LNCAP (cell line): ENCODE measurements at regions not wholly inside any gene's neighbourhood (a gene's known extent, or its start where the extent isn't known, plus 50 kb on each side); places are given as distances from the start of the nearest gene placed in this dataset.

ENCODE experiments used
- TF ChIP-seq, protein P1 (sequence below): fragments of 450-650 bp; IDR thresholded peaks from 2 replicates; pipeline ENCODE4 v1.5.1; 2017; ENCODE audit warnings: mild to moderate bottlenecking

GRCh38 chrX:147781844-147782243 is 129.9 kb upstream of the FMR1 start:
- TF ChIP-seq, protein P1, sequence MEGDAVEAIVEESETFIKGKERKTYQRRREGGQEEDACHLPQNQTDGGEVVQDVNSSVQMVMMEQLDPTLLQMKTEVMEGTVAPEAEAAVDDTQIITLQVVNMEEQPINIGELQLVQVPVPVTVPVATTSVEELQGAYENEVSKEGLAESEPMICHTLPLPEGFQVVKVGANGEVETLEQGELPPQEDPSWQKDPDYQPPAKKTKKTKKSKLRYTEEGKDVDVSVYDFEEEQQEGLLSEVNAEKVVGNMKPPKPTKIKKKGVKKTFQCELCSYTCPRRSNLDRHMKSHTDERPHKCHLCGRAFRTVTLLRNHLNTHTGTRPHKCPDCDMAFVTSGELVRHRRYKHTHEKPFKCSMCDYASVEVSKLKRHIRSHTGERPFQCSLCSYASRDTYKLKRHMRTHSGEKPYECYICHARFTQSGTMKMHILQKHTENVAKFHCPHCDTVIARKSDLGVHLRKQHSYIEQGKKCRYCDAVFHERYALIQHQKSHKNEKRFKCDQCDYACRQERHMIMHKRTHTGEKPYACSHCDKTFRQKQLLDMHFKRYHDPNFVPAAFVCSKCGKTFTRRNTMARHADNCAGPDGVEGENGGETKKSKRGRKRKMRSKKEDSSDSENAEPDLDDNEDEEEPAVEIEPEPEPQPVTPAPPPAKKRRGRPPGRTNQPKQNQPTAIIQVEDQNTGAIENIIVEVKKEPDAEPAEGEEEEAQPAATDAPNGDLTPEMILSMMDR = no peak

DNA sequence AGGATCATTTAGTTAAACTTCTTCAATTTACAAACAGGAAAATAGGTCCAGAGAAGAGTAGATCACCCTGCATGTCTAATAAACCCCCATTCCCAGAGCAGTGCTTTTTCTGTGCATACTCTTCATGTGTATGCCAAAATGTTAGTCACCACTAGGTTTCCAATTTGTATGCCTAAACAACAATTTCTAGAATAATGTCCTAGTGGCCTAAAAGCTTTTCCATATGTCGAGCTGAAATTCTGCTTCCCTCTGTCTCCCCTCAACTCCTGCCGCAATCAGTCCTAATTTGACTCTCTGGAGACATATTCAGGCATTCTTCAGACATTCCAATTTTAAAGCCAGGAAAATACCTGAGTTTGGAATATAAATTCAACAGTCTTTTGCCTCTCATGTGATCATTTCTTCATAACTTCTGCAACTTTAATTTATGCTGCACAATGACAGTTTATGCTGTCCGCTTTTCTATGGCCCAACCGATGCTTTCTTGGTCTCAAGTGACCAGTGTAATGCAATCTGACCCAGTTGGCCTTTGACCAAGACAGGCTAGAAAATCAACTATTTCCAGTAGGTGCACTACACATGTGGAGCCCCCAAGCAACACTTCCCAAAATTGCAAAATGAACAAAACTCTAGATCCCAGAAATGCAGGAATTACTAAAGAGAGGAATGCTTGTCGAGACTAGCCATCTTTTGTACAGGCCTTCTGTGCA is 122.9 kb upstream of the FMR1 start:
- TF ChIP-seq, protein P1 = no peak

GRCh38 chrX:147800663-147801062 is 111.1 kb upstream of the FMR1 start:
- TF ChIP-seq, protein P1 = no peak

DNA sequence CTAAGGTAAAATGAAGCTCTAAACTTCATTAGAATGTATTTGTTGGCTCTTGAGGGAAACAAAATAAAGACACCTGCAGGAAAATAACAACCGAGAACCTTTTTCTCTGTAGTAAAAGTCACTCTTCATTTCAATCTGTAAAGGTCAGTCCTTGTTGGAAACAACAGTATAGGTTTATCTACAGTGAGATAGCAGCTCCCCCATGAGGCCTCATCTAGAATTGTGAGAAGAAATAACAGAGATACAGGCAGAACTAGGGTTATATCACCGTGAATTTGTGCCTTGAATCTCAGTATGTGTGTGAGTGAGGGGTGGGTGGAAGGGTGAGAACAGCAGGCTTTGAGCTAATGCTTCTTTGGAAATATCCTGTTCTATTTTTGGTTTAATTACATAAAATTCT is 107.8 kb upstream of the FMR1 start:
- TF ChIP-seq, protein P1 = no peak

GRCh38 chrX:147811803-147812202 is 99.9 kb upstream of the FMR1 start:
- TF ChIP-seq, protein P1 = no peak

- TF ChIP-seq, protein P1 = no peak
Measured at GRCh38 chrX:147827070-147827469, 84.6 kb upstream of the FMR1 start.

DNA sequence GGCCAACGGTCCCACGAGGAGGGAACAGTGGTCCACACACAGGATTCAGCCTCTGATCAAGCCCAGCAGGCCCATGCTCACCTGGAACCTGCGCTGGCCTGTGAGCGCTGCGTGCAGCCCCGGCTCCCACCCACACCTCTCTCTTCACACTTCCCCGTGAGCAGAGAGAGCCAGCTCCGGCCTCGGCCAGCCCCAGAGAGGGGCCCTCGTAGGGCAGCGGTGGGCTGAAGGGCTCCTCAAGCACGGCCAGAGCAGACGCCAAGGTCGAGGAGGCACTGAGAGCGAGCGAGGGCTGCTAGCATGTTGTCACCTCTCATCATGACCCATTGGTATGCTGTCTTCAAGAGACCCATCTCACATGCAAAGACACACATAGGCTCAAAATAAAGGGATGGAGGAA is 83.0 kb upstream of the FMR1 start:
- TF ChIP-seq, protein P1 = no peak
